ENCODE measurements at regions not wholly inside any gene's neighbourhood (a gene's known extent, or its start where the extent isn't known, plus 50 kb on each side); places are given as distances from the start of the nearest gene placed in this dataset.

DNA sequence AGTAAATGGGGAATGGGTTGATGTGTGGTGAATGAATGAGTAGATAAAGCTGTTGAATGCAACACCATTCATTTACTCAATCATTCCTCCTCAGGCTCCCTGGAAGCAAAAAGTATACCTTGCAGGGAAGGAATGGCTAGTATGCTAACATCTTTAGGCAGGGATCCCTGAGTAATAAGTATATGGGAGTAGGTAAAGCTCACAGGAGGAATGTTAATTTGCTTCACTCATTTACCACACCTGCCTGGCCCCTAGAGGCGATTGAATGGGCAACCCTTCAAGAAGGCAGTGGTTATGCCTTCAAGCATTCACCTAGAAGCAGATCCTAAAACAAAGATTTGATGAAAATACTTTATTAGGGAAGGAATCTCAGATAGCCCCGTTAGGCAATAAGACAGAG, 208.7 kb upstream of the GADL1 start (continued):
- TF ChIP-seq, protein P1, sequence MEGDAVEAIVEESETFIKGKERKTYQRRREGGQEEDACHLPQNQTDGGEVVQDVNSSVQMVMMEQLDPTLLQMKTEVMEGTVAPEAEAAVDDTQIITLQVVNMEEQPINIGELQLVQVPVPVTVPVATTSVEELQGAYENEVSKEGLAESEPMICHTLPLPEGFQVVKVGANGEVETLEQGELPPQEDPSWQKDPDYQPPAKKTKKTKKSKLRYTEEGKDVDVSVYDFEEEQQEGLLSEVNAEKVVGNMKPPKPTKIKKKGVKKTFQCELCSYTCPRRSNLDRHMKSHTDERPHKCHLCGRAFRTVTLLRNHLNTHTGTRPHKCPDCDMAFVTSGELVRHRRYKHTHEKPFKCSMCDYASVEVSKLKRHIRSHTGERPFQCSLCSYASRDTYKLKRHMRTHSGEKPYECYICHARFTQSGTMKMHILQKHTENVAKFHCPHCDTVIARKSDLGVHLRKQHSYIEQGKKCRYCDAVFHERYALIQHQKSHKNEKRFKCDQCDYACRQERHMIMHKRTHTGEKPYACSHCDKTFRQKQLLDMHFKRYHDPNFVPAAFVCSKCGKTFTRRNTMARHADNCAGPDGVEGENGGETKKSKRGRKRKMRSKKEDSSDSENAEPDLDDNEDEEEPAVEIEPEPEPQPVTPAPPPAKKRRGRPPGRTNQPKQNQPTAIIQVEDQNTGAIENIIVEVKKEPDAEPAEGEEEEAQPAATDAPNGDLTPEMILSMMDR (conservative IDR thresholded peaks at IDR 0.05; ENCODE audit: low read depth in 2 of 2), result no peak
- TF ChIP-seq EZH2phosphoT487 (IDR thresholded peaks at IDR 0.05; ENCODE audit: unreplicated experiment), result no peak
- TF ChIP-seq, protein P2, sequence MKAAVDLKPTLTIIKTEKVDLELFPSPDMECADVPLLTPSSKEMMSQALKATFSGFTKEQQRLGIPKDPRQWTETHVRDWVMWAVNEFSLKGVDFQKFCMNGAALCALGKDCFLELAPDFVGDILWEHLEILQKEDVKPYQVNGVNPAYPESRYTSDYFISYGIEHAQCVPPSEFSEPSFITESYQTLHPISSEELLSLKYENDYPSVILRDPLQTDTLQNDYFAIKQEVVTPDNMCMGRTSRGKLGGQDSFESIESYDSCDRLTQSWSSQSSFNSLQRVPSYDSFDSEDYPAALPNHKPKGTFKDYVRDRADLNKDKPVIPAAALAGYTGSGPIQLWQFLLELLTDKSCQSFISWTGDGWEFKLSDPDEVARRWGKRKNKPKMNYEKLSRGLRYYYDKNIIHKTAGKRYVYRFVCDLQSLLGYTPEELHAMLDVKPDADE (IDR thresholded peaks at IDR 0.05), result no peak
- no peak for TF ChIP-seq ZNF331 (CRISPR knock-in tag; IDR thresholded peaks at IDR 0.05; ENCODE audit: low read depth)
- TF ChIP-seq NANOG (IDR thresholded peaks at IDR 0.05; ENCODE audit: borderline replicate concordance), result no peak
- TF ChIP-seq, protein P3, sequence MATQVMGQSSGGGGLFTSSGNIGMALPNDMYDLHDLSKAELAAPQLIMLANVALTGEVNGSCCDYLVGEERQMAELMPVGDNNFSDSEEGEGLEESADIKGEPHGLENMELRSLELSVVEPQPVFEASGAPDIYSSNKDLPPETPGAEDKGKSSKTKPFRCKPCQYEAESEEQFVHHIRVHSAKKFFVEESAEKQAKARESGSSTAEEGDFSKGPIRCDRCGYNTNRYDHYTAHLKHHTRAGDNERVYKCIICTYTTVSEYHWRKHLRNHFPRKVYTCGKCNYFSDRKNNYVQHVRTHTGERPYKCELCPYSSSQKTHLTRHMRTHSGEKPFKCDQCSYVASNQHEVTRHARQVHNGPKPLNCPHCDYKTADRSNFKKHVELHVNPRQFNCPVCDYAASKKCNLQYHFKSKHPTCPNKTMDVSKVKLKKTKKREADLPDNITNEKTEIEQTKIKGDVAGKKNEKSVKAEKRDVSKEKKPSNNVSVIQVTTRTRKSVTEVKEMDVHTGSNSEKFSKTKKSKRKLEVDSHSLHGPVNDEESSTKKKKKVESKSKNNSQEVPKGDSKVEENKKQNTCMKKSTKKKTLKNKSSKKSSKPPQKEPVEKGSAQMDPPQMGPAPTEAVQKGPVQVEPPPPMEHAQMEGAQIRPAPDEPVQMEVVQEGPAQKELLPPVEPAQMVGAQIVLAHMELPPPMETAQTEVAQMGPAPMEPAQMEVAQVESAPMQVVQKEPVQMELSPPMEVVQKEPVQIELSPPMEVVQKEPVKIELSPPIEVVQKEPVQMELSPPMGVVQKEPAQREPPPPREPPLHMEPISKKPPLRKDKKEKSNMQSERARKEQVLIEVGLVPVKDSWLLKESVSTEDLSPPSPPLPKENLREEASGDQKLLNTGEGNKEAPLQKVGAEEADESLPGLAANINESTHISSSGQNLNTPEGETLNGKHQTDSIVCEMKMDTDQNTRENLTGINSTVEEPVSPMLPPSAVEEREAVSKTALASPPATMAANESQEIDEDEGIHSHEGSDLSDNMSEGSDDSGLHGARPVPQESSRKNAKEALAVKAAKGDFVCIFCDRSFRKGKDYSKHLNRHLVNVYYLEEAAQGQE (IDR thresholded peaks at IDR 0.05; ENCODE audit: unreplicated experiment), result no peak
- no peak for TF ChIP-seq CREB1 (CRISPR knock-in tag; IDR thresholded peaks at IDR 0.05; ENCODE audit: low read depth)

DNA sequence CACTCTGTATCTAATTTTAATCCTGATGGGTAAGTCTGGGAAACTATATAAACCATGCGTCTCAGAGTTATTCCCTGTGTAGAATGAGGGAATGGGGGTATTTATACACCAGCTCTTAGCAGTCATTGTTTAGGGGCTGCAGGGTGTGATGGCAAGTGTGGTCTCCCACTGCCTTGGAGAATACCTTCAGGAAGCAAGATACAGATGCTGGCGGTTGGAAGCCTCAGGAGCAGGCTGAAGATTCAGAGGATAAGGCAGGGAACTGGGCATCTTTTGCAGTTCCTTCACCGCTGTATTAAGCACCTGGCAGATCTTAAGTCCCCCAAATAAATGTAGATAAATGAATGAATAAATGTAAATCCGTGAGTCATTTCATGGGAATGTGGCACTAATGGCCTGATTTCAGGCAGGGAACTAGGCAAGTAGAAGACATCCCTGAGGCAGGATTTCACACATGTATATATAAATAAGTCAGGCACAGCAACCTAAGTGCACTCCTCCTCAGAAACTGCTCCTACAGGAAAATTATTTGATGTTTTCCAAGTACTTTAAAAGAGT, 209.2 kb upstream of the GADL1 start:
- H3K27ac ChIP-seq (ENCODE audit: low read depth), result no peak overlapping the region
- H3K9me3 Mint-ChIP-seq, result no peaks in the 10 kb centered on the region
- no peaks in the 10 kb centered on the region for H3K79me2 ChIP-seq (replicated peaks; ENCODE audit: insufficient read depth)
- peaks cover 14% of the 10 kb centered on the region; the same call in 1 of the 2 replicates for H3K9me2 ChIP-seq (ENCODE audit: insufficient read depth)
- no peaks in the 10 kb centered on the region for H3F3A ChIP-seq (replicated peaks; ENCODE audit: low read depth)
- H3K36me3 Mint-ChIP-seq (ENCODE audit: low read depth), result no peaks in the 10 kb centered on the region
- no peak for ATAC-seq
- H3K4me1 Mint-ChIP-seq, result peaks cover 11% of the 10 kb centered on the region; the same call in 2 of the 3 replicates
- H3K27ac Mint-ChIP-seq, result peak overlapping the region; percentile 49; the same call in 1 of the 2 replicates
- no peak overlapping the region for H3K4me3 Mint-ChIP-seq
- H3K4me2 ChIP-seq, result no peak overlapping the region
- H3K27me3 ChIP-seq (ENCODE audit: insufficient read depth), result no peaks in the 10 kb centered on the region
- no peaks in the 10 kb centered on the region for H3K36me3 ChIP-seq (ENCODE audit: insufficient read depth)
- TF ChIP-seq ZNF114 (CRISPR knock-in tag; IDR thresholded peaks at IDR 0.05) (no peak), EZH2phosphoT487 (IDR thresholded peaks at IDR 0.05; ENCODE audit: unreplicated experiment) (no peak), ZNF331 (CRISPR knock-in tag; IDR thresholded peaks at IDR 0.05; ENCODE audit: low read depth) (no peak)
- no peak overlapping the region for H2AFZ ChIP-seq
- no peak for DNase-seq (ENCODE audit: low spot score)
- no peaks in the 10 kb centered on the region for H3K4me1 ChIP-seq (ENCODE audit: insufficient read depth)
- H3K4me3 ChIP-seq, result no peak overlapping the region
- no peaks in the 10 kb centered on the region for H3K27me3 Mint-ChIP-seq (ENCODE audit: insufficient read depth, low read depth, poor library complexity)
- H4K20me1 ChIP-seq (replicated peaks; ENCODE audit: insufficient read depth), result no peaks in the 10 kb centered on the region
